ENCODE measurements at regions not wholly inside any gene's neighbourhood (a gene's known extent, or its start where the extent isn't known, plus 50 kb on each side); places are given as distances from the start of the nearest gene placed in this dataset.

DNA sequence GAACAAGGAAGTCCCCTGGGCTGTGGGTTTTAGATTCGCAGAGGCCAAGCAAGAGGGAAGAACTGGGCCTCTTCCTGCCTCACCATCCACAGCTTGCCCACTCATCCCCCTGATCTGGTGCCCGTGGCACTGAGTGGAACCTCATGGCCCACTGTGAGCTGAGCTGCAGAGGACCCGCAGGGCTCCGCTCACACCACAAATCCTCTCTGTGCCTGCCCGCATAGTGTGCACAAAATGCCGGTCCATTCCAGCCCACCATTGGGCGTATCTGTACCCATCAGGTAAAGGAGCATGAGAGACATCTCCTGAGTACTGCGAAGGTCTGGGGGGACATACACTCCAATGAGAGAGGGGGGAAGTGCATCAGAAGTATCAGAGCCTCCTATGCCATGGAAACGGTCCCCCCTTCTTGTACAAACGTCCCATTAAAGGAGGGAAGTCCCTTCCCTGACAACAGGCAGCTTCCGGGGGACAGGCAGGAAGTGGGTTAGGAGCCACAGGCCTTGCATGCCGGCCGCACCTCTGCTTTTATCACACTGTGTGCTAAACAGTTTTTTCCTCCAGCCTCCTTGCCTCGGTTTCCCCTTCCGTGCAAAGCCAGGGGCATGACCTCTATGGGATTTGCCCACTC is 309.4 kb upstream of the DIO3 start:
- Histone ChIP-seq H3K36me3 (ENCODE audit: control insufficient read depth in 1 of 2, insufficient read depth in 2 of 2, low read length in 2 of 2) (no peaks in the 10 kb centered on the region), H3K4me1 (ENCODE audit: control insufficient read depth in 1 of 2, insufficient read depth in 2 of 2, low read length in 2 of 2) (no peaks in the 10 kb centered on the region), H4K20me1 (ENCODE audit: insufficient read depth) (no peaks in the 10 kb centered on the region), H3K4me2 (ENCODE audit: low read length) (no peak overlapping the region), H3K27me3 (ENCODE audit: insufficient read depth, low read length) (peaks cover 3% of the 10 kb centered on the region; the same call in 1 of the 2 replicates), H2AFZ (ENCODE audit: low read depth, low read length, poor library complexity, severe bottlenecking) (no peak overlapping the region), H3K79me2 (ENCODE audit: insufficient read depth, low read length) (no peaks in the 10 kb centered on the region), H3K9me3 (ENCODE audit: control insufficient read depth in 1 of 2, insufficient read depth in 1 of 2, low read depth in 1 of 2, low read length in 2 of 2) (no peaks in the 10 kb centered on the region), H3K9ac (ENCODE audit: low read length) (no peak overlapping the region), H3K4me3 (replicated peaks in 1 of 2; ENCODE audit: low read depth in 1 of 2, low read length in 2 of 2) (no peak overlapping the region), H3K9me2 (ENCODE audit: insufficient read depth) (no peaks in the 10 kb centered on the region), H3K27ac (ENCODE audit: low read depth, low read length) (no peak overlapping the region)
- TF ChIP-seq, protein P1, sequence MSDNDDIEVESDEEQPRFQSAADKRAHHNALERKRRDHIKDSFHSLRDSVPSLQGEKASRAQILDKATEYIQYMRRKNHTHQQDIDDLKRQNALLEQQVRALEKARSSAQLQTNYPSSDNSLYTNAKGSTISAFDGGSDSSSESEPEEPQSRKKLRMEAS (IDR thresholded peaks at IDR 0.05), result no peak
- TF ChIP-seq FOSL1 (IDR thresholded peaks at IDR 0.05; ENCODE audit: low read depth) (no peak), SRF (IDR thresholded peaks at IDR 0.05; ENCODE audit: low read depth) (no peak), ZNF274 (IDR thresholded peaks at IDR 0.05; ENCODE audit: low read depth, low read length) (no peak), EZH2 (IDR thresholded peaks at IDR 0.05) (no peak), TCF7L2 (IDR thresholded peaks at IDR 0.05; ENCODE audit: borderline replicate concordance, extremely low read depth, insufficient read depth, insufficient read length) (no peak), POLR2A (IDR thresholded peaks at IDR 0.05; ENCODE audit: borderline replicate concordance, extremely low read depth, insufficient read depth, insufficient read length) (no peak), ELF1 (IDR thresholded peaks at IDR 0.05; ENCODE audit: borderline replicate concordance, low read depth) (no peak), CBX3 (IDR thresholded peaks at IDR 0.05; ENCODE audit: low read depth) (no peak), ZFX (IDR thresholded peaks at IDR 0.05) (no peak), SIN3A (IDR thresholded peaks at IDR 0.05; ENCODE audit: low read depth) (no peak), JUND (IDR thresholded peaks at IDR 0.05) (no peak), RAD21 (IDR thresholded peaks at IDR 0.05; ENCODE audit: low read depth) (no peak), YY1 (IDR thresholded peaks at IDR 0.05; ENCODE audit: extremely low read depth, insufficient replicate concordance, low read depth, low read length) (no peak), CEBPB (IDR thresholded peaks at IDR 0.05; ENCODE audit: low read depth) (no peak), POLR2AphosphoS5 (IDR thresholded peaks at IDR 0.05; ENCODE audit: low read depth, low read length) (no peak)
- TF ChIP-seq, protein P2, sequence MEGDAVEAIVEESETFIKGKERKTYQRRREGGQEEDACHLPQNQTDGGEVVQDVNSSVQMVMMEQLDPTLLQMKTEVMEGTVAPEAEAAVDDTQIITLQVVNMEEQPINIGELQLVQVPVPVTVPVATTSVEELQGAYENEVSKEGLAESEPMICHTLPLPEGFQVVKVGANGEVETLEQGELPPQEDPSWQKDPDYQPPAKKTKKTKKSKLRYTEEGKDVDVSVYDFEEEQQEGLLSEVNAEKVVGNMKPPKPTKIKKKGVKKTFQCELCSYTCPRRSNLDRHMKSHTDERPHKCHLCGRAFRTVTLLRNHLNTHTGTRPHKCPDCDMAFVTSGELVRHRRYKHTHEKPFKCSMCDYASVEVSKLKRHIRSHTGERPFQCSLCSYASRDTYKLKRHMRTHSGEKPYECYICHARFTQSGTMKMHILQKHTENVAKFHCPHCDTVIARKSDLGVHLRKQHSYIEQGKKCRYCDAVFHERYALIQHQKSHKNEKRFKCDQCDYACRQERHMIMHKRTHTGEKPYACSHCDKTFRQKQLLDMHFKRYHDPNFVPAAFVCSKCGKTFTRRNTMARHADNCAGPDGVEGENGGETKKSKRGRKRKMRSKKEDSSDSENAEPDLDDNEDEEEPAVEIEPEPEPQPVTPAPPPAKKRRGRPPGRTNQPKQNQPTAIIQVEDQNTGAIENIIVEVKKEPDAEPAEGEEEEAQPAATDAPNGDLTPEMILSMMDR (IDR thresholded peaks at IDR 0.05 in 2 of 3, conservative IDR thresholded peaks at IDR 0.05 in 1 of 3; ENCODE audit: borderline replicate concordance in 1 of 3, insufficient read depth in 1 of 3, low read depth in 2 of 3, low read length in 2 of 3), result no peak
- TF ChIP-seq, protein P3, sequence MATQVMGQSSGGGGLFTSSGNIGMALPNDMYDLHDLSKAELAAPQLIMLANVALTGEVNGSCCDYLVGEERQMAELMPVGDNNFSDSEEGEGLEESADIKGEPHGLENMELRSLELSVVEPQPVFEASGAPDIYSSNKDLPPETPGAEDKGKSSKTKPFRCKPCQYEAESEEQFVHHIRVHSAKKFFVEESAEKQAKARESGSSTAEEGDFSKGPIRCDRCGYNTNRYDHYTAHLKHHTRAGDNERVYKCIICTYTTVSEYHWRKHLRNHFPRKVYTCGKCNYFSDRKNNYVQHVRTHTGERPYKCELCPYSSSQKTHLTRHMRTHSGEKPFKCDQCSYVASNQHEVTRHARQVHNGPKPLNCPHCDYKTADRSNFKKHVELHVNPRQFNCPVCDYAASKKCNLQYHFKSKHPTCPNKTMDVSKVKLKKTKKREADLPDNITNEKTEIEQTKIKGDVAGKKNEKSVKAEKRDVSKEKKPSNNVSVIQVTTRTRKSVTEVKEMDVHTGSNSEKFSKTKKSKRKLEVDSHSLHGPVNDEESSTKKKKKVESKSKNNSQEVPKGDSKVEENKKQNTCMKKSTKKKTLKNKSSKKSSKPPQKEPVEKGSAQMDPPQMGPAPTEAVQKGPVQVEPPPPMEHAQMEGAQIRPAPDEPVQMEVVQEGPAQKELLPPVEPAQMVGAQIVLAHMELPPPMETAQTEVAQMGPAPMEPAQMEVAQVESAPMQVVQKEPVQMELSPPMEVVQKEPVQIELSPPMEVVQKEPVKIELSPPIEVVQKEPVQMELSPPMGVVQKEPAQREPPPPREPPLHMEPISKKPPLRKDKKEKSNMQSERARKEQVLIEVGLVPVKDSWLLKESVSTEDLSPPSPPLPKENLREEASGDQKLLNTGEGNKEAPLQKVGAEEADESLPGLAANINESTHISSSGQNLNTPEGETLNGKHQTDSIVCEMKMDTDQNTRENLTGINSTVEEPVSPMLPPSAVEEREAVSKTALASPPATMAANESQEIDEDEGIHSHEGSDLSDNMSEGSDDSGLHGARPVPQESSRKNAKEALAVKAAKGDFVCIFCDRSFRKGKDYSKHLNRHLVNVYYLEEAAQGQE (IDR thresholded peaks at IDR 0.05; ENCODE audit: low read depth), result no peak
- BruUV-seq (replicated peaks), result no TSS peak
- ChIA-PET CTCF (no interaction called here), POLR2A (no interaction called here), RAD21 (ENCODE audit: low non-redundant PET in 1 of 2, low total read pairs in 2 of 2, uncharacterized antibody in 2 of 2, unreplicated experiment in 2 of 2) (no interaction called here)
- intact Hi-C loops (cut with micrococcal nuclease), result no loop called here
- ATAC-seq (no peak), DNase-seq (ENCODE audit: low read depth, low spot score) (no peak)
